Endothelial cell (in vitro differentiated cells): ENCODE measurements at regions not wholly inside any gene's neighbourhood (a gene's known extent, or its start where the extent isn't known, plus 50 kb on each side); places are given as distances from the start of the nearest gene placed in this dataset.

Source experiments
- DNase-seq: peaks from one replicate; pipeline ENCODE4 v3.0.0; 2021; ENCODE audit warnings: low spot score
- H3K27ac Mint-ChIP-seq: one replicate; pipeline ENCODE4 v1.8.0; 2021; ENCODE audit warnings: mixed read lengths, inconsistent platforms; ENCODE audit not compliant: unreplicated experiment
- H3K27me3 Mint-ChIP-seq: one replicate; pipeline ENCODE4 v1.8.0; 2021; ENCODE audit warnings: mild to moderate bottlenecking, moderate library complexity, mixed read lengths, inconsistent platforms; ENCODE audit not compliant: unreplicated experiment
- H3K36me3 Mint-ChIP-seq: one replicate; pipeline ENCODE4 v1.8.0; 2021; ENCODE audit warnings: mild to moderate bottlenecking, low read depth, mixed read lengths, inconsistent platforms; ENCODE audit not compliant: unreplicated experiment
- H3K4me1 Mint-ChIP-seq: one replicate; pipeline ENCODE4 v1.8.0; 2021; ENCODE audit warnings: mild to moderate bottlenecking, mixed read lengths, inconsistent platforms; ENCODE audit not compliant: unreplicated experiment
- H3K4me3 Mint-ChIP-seq: one replicate; pipeline ENCODE4 v1.8.0; 2021; ENCODE audit warnings: mild to moderate bottlenecking, mixed read lengths, inconsistent platforms; ENCODE audit not compliant: unreplicated experiment
- H3K9me3 Mint-ChIP-seq: one replicate; pipeline ENCODE4 v1.8.0; 2021; ENCODE audit warnings: mixed read lengths, inconsistent platforms; ENCODE audit not compliant: unreplicated experiment
- TF ChIP-seq, protein P1 (sequence below): fragments of 200-600 bp; sonication (generic); IDR thresholded peaks from one replicate; pipeline ENCODE4 v1.5.0; 2021; ENCODE audit warnings: antibody characterized with exemption; ENCODE audit not compliant: unreplicated experiment

- Mint-ChIP-seq H3K36me3 (peaks cover 4% of the 10 kb centered on the region), H3K4me1 (peaks cover 5% of the 10 kb centered on the region)
Measured at GRCh38 chr6:85383042-85383441, 66.8 kb upstream of the NT5E start.

GRCh38 chr6:85382541-85382940 is 67.3 kb upstream of the NT5E start:
- no peak overlapping the region for H3K27ac Mint-ChIP-seq
- H3K36me3 Mint-ChIP-seq: peaks cover 4% of the 10 kb centered on the region
- H3K4me1 Mint-ChIP-seq: peaks cover 5% of the 10 kb centered on the region
- peaks cover 4% of the 10 kb centered on the region for H3K9me3 Mint-ChIP-seq
- TF ChIP-seq, protein P1, sequence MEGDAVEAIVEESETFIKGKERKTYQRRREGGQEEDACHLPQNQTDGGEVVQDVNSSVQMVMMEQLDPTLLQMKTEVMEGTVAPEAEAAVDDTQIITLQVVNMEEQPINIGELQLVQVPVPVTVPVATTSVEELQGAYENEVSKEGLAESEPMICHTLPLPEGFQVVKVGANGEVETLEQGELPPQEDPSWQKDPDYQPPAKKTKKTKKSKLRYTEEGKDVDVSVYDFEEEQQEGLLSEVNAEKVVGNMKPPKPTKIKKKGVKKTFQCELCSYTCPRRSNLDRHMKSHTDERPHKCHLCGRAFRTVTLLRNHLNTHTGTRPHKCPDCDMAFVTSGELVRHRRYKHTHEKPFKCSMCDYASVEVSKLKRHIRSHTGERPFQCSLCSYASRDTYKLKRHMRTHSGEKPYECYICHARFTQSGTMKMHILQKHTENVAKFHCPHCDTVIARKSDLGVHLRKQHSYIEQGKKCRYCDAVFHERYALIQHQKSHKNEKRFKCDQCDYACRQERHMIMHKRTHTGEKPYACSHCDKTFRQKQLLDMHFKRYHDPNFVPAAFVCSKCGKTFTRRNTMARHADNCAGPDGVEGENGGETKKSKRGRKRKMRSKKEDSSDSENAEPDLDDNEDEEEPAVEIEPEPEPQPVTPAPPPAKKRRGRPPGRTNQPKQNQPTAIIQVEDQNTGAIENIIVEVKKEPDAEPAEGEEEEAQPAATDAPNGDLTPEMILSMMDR: no peak
- DNase-seq: no peak
- no peaks in the 10 kb centered on the region for H3K27me3 Mint-ChIP-seq
- no peak overlapping the region for H3K4me3 Mint-ChIP-seq

More at GRCh38 chr6:85383042-85383441, 66.8 kb upstream of the NT5E start:
- TF ChIP-seq, protein P1: no peak
- Mint-ChIP-seq H3K27ac (no peak overlapping the region), H3K9me3 (peaks cover 4% of the 10 kb centered on the region), H3K4me3 (no peak overlapping the region), H3K27me3 (no peaks in the 10 kb centered on the region)
- no peak for DNase-seq

GRCh38 chr6:85372915-85373270 is 77.0 kb upstream of the NT5E start:
- Mint-ChIP-seq H3K4me1 (no peaks in the 10 kb centered on the region), H3K4me3 (no peak overlapping the region), H3K36me3 (no peaks in the 10 kb centered on the region), H3K27me3 (no peaks in the 10 kb centered on the region), H3K9me3 (no peaks in the 10 kb centered on the region), H3K27ac (no peak overlapping the region)
- no peak for DNase-seq
- TF ChIP-seq, protein P1: no peak

DNA sequence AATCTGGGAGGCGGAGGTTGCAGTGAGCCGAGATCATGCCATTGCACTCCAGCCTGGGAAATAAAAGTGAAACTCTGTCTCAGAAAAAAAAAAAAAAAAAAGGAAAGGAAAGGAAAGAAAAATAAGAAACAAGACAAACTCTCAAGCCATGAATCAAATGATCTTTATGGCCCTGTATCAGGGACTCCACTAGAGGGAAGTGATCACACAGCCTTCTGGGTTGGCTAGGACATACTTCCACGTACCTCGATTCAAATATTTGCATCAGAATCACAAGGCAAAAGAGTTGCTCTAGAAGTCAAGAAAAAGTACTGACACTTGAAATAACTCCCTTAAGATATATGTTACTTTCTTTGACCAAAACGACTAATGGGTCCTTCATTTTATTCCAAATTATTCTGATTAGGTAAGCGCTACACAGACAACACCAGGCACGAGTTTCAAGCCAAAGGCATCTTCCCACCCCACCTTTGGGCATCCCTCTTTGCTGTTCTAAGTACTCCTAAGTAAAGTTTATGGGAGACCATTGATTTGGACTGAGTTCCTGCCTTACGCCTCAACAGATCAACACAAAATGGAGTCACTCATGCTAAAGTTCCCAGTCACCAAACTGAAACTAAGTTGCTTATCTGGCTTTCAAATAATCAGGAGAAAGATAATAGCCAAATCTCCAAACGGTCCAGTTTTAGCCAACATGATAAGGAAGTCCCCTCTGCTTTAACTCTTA is 77.5 kb upstream of the NT5E start:
- Mint-ChIP-seq H3K27me3 (no peaks in the 10 kb centered on the region), H3K4me3 (no peak overlapping the region), H3K4me1 (no peaks in the 10 kb centered on the region), H3K27ac (no peak overlapping the region), H3K36me3 (no peaks in the 10 kb centered on the region), H3K9me3 (no peaks in the 10 kb centered on the region)
- TF ChIP-seq, protein P1: no peak
- no peak for DNase-seq

- no peaks in the 10 kb centered on the region for H3K4me1 Mint-ChIP-seq
- H3K27me3 Mint-ChIP-seq: no peaks in the 10 kb centered on the region
- TF ChIP-seq, protein P1: no peak
- no peaks in the 10 kb centered on the region for H3K36me3 Mint-ChIP-seq
- no peak for DNase-seq
- H3K9me3 Mint-ChIP-seq: no peaks in the 10 kb centered on the region
- H3K27ac Mint-ChIP-seq: no peak overlapping the region
- no peak overlapping the region for H3K4me3 Mint-ChIP-seq
Measured at GRCh38 chr6:85368631-85369030, 81.3 kb upstream of the NT5E start.
